ENCODE measurements at regions not wholly inside any gene's neighbourhood (a gene's known extent, or its start where the extent isn't known, plus 50 kb on each side); places are given as distances from the start of the nearest gene placed in this dataset.

DNA sequence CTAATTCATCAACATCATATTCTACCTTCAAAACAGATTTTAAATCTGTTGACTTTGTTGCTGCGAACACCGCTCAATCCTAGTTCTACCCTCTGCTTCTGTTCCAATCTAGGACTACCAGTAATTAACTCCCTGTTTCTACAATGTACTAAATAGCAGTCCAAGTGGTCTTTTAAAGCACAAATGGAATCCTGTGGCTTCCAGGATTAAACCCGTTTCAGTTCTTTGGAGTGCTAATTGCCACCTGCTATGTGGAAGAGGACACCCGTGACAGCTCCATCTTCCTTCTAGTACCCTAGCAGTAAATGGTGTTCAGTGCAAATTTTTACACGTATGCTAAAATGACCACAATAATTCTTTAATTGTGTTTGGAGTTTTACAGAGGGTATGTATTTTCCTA, 232.1 kb downstream of the TDRD3 start:
- TF ChIP-seq, protein P1, sequence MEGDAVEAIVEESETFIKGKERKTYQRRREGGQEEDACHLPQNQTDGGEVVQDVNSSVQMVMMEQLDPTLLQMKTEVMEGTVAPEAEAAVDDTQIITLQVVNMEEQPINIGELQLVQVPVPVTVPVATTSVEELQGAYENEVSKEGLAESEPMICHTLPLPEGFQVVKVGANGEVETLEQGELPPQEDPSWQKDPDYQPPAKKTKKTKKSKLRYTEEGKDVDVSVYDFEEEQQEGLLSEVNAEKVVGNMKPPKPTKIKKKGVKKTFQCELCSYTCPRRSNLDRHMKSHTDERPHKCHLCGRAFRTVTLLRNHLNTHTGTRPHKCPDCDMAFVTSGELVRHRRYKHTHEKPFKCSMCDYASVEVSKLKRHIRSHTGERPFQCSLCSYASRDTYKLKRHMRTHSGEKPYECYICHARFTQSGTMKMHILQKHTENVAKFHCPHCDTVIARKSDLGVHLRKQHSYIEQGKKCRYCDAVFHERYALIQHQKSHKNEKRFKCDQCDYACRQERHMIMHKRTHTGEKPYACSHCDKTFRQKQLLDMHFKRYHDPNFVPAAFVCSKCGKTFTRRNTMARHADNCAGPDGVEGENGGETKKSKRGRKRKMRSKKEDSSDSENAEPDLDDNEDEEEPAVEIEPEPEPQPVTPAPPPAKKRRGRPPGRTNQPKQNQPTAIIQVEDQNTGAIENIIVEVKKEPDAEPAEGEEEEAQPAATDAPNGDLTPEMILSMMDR (IDR thresholded peaks at IDR 0.05), result no peak
- TF ChIP-seq POLR2A (IDR thresholded peaks at IDR 0.05), result no peak

Measured in body of pancreas (tissue), 4 donors.